NCI-H345 treated with DMSO at 0.1 percent for 48 hours (cell line): ENCODE measurements at regions not wholly inside any gene's neighbourhood (a gene's known extent, or its start where the extent isn't known, plus 50 kb on each side); places are given as distances from the start of the nearest gene placed in this dataset.
"Not testable (repeated sequence)": the region's sequence is repeated elsewhere in the genome, so short reads cannot be mapped to it uniquely, and the experiment has no call there.

Source experiments
- DNase-seq: peaks from one replicate; lab custom pipeline; 2025; ENCODE audit not compliant: unreplicated experiment; lab: John Stamatoyannopoulos, UW

- DNase-seq, result no peak
Measured at GRCh38 chr12:20105943-20106342, 262.4 kb upstream of the PDE3A start.

GRCh38 chr12:20109676-20110075 is 258.7 kb upstream of the PDE3A start:
- DNase-seq, result no peak

- not testable (repeated sequence) for DNase-seq
Measured at GRCh38 chr12:20115371-20115770, 253.0 kb upstream of the PDE3A start.

- DNase-seq, result no peak
Measured at GRCh38 chr12:20119596-20120402, 248.5 kb upstream of the PDE3A start.

- no peak for DNase-seq
Measured at GRCh38 chr12:20120403-20120725, 248.0 kb upstream of the PDE3A start.

GRCh38 chr12:20122274-20122673 is 246.1 kb upstream of the PDE3A start:
- no peak for DNase-seq

GRCh38 chr12:20123465-20123864 is 244.9 kb upstream of the PDE3A start:
- DNase-seq, result no peak

GRCh38 chr12:20125276-20125798 is 243.0 kb upstream of the PDE3A start:
- no peak for DNase-seq

- no peak for DNase-seq
Measured at GRCh38 chr12:20126601-20127000, 241.7 kb upstream of the PDE3A start.

- no peak for DNase-seq
Measured at GRCh38 chr12:20127413-20127812, 240.9 kb upstream of the PDE3A start.

GRCh38 chr12:20128928-20129327 is 239.4 kb upstream of the PDE3A start:
- no peak for DNase-seq

GRCh38 chr12:20132818-20133217 is 235.5 kb upstream of the PDE3A start:
- DNase-seq, result no peak

GRCh38 chr12:20134652-20135051 is 233.7 kb upstream of the PDE3A start:
- DNase-seq, result no peak

- no peak for DNase-seq
Measured at GRCh38 chr12:20140751-20141150, 227.6 kb upstream of the PDE3A start.

- no peak for DNase-seq
Measured at GRCh38 chr12:20142316-20142715, 226.0 kb upstream of the PDE3A start.

GRCh38 chr12:20142956-20143355 is 225.4 kb upstream of the PDE3A start:
- no peak for DNase-seq

GRCh38 chr12:20144341-20144740 is 224.0 kb upstream of the PDE3A start:
- DNase-seq, result no peak

- DNase-seq, result no peak
Measured at GRCh38 chr12:20148241-20148640, 220.1 kb upstream of the PDE3A start.

GRCh38 chr12:20150835-20151422 is 217.4 kb upstream of the PDE3A start:
- DNase-seq, result peak; percentile 66

- DNase-seq, result no peak
Measured at GRCh38 chr12:20154052-20154451, 214.3 kb upstream of the PDE3A start.

- no peak for DNase-seq
Measured at GRCh38 chr12:20155374-20155773, 213.0 kb upstream of the PDE3A start.

GRCh38 chr12:20160899-20161298 is 207.4 kb upstream of the PDE3A start:
- DNase-seq, result not testable (repeated sequence)
